Left lung (tissue), 4 donors: ENCODE measurements at regions not wholly inside any gene's neighbourhood (a gene's known extent, or its start where the extent isn't known, plus 50 kb on each side); places are given as distances from the start of the nearest gene placed in this dataset.

Experiments
- ATAC-seq: fragments of 200-7000 bp; cut with Tn5 transposase; one replicate; pipeline ENCODE4 v1.9.1; 2020; ENCODE audit warnings: moderate library complexity
- DNase-seq, 4 donors: peaks; one replicate each; pipeline ENCODE4 v3.0.0-alpha.2; 2013 to 2020
- H3K27ac ChIP-seq, 2 donors: fragments of 200-600 bp; sonication (generic) in 1 of 2; one replicate each; pipeline versions ENCODE4 v1.5.0 to v1.8.0; 2020 to 2021
- H3K27me3 ChIP-seq, 2 donors: fragments of 200-600 bp; sonication (generic) in 1 of 2; one replicate each; pipeline versions ENCODE4 v1.5.0 to v1.8.0; 2020 to 2021
- H3K36me3 ChIP-seq, 2 donors: fragments of 200-600 bp; sonication (generic) in 1 of 2; one replicate each; pipeline versions ENCODE4 v1.5.0 to v1.8.0; 2020 to 2021
- H3K4me1 ChIP-seq, 2 donors: fragments of 200-600 bp; one replicate each; pipeline ENCODE4 v1.8.0; 2021
- H3K4me3 ChIP-seq, 2 donors: fragments of 200-600 bp; sonication (generic) in 1 of 2; one replicate each; pipeline versions ENCODE4 v1.5.0 to v1.8.0; 2020 to 2021; ENCODE audit warnings: mild to moderate bottlenecking in 1 of 2
- H3K9me3 ChIP-seq, 2 donors: fragments of 200-600 bp; sonication (generic) in 1 of 2; one replicate each; pipeline versions ENCODE4 v1.5.0 to v1.8.0; 2020 to 2021
- CTCF ChIP-seq, 2 donors: fragments of 200-600 bp; sonication (generic) in 1 of 2; IDR thresholded peaks; one replicate each; pipeline versions ENCODE4 v1.5.0 to v1.8.0; 2021; ENCODE audit warnings: antibody characterized with exemption in 2 of 2
- intact Hi-C, 2 donors: fragments of 100-400 bp; cut with DNase I; formaldehyde crosslinking; loops; one replicate each; pipeline versions ENCODE4 v1.11.2 to v1.14.2; 2022
- donor health status: DM: no; HTN: yes; CAD: no.
- donor health status: DM: no; HTN: no; CAD: no.

- no peak for ATAC-seq
- Histone ChIP-seq H3K4me3 (no peak overlapping the region), H3K27me3 (no peaks in the 10 kb centered on the region), H3K4me1 (peaks cover 0 to 9% of the 10 kb centered on the region in 2 donors), H3K36me3 (no peaks in the 10 kb centered on the region), H3K27ac (no peak overlapping the region), H3K9me3 (no peaks in the 10 kb centered on the region)
- no peak for DNase-seq
- no peak for TF ChIP-seq CTCF (IDR thresholded peaks at IDR 0.05)
- intact Hi-C loops: no loop called here
These were observed 103.9 kb upstream of the TAF11L2 start for GRCh38 chr5:17394086-17394485.

GRCh38 chr5:17395106-17395880 lies 102.7 kb upstream of the TAF11L2 start:
- H3K27me3 ChIP-seq: no peaks in the 10 kb centered on the region
- no peak overlapping the region for H3K27ac ChIP-seq
- no peaks in the 10 kb centered on the region for H3K9me3 ChIP-seq
- TF ChIP-seq CTCF (IDR thresholded peaks at IDR 0.05): no peak
- H3K36me3 ChIP-seq: no peaks in the 10 kb centered on the region
- intact Hi-C loops: no loop called here
- H3K4me3 ChIP-seq: no peak overlapping the region
- DNase-seq: no peak
- no peak for ATAC-seq
- peaks cover 0 to 16% of the 10 kb centered on the region in 2 donors for H3K4me1 ChIP-seq

- H3K27me3 ChIP-seq: no peaks in the 10 kb centered on the region
- no peaks in the 10 kb centered on the region for H3K9me3 ChIP-seq
- intact Hi-C loops: no loop called here
- H3K27ac ChIP-seq: no peak overlapping the region
- ATAC-seq (no peak), DNase-seq (no peak)
- H3K36me3 ChIP-seq: no peaks in the 10 kb centered on the region
- H3K4me1 ChIP-seq: peaks cover 0 to 26% of the 10 kb centered on the region in 2 donors
- no peak for TF ChIP-seq CTCF (IDR thresholded peaks at IDR 0.05)
- no peak overlapping the region for H3K4me3 ChIP-seq
These were observed 101.8 kb upstream of the TAF11L2 start for GRCh38 chr5:17396247-17396646.

GRCh38 chr5:17398431-17398830 lies 99.6 kb upstream of the TAF11L2 start:
- Histone ChIP-seq H3K4me1 (peaks cover 0 to 37% of the 10 kb centered on the region in 2 donors), H3K4me3 (no peak overlapping the region), H3K27me3 (peaks cover 0 to 3% of the 10 kb centered on the region in 2 donors), H3K27ac (no peak overlapping the region), H3K36me3 (no peaks in the 10 kb centered on the region), H3K9me3 (no peaks in the 10 kb centered on the region)
- TF ChIP-seq CTCF (IDR thresholded peaks at IDR 0.05): no peak
- ATAC-seq (no peak), DNase-seq (no peak)
- intact Hi-C loops: no loop called here

GRCh38 chr5:17398866-17399835 lies 98.9 kb upstream of the TAF11L2 start:
- H3K36me3 ChIP-seq: no peaks in the 10 kb centered on the region
- peaks cover 0 to 3% of the 10 kb centered on the region in 2 donors for H3K27me3 ChIP-seq
- H3K4me3 ChIP-seq: no peak overlapping the region
- H3K4me1 ChIP-seq: peaks cover 0 to 37% of the 10 kb centered on the region in 2 donors
- TF ChIP-seq CTCF (IDR thresholded peaks at IDR 0.05): no peak
- no peak overlapping the region for H3K27ac ChIP-seq
- no peak for ATAC-seq
- H3K9me3 ChIP-seq: no peaks in the 10 kb centered on the region
- DNase-seq: no peak
- intact Hi-C loops: no loop called here
